Subcutaneous abdominal adipose tissue (tissue), 5 donors: ENCODE measurements at regions not wholly inside any gene's neighbourhood (a gene's known extent, or its start where the extent isn't known, plus 50 kb on each side); places are given as distances from the start of the nearest gene placed in this dataset.
"Not testable (repeated sequence)": the region's sequence is repeated elsewhere in the genome, so short reads cannot be mapped to it uniquely, and the experiment has no call there.

Source experiments
- H3K27ac ChIP-seq: one replicate; pipeline ENCODE4 v1.7.0; 2013; ENCODE audit warnings: low read depth, mild to moderate bottlenecking, inconsistent platforms, low read length, moderate library complexity
- H3K27me3 ChIP-seq, 5 donors: one replicate each; pipeline ENCODE4 v1.7.0; 2013; ENCODE audit warnings: low read length in 5 of 5, inconsistent platforms in 1 of 5; ENCODE audit not compliant: control insufficient read depth in 5 of 5, insufficient read depth in 4 of 5
- H3K36me3 ChIP-seq, 5 donors: one replicate each; pipeline ENCODE4 v1.7.0; 2013; ENCODE audit warnings: low read length in 5 of 5; ENCODE audit not compliant: control insufficient read depth in 5 of 5, insufficient read depth in 5 of 5
- H3K4me1 ChIP-seq, 5 donors: one replicate each; pipeline ENCODE4 v1.7.0; 2013; ENCODE audit warnings: low read length in 5 of 5, mild to moderate bottlenecking in 3 of 5, moderate library complexity in 1 of 5; ENCODE audit not compliant: control insufficient read depth in 5 of 5, insufficient read depth in 5 of 5
- H3K4me3 ChIP-seq, 5 donors: one replicate each; pipeline ENCODE4 v1.7.0; 2013; ENCODE audit warnings: low read length in 5 of 5, low read depth in 1 of 5
- H3K9ac ChIP-seq, 5 donors: one replicate each; pipeline ENCODE4 v1.7.0; 2013; ENCODE audit warnings: low read length in 5 of 5, mild to moderate bottlenecking in 4 of 5, moderate library complexity in 3 of 5
- H3K9me3 ChIP-seq, 5 donors: one replicate each; pipeline ENCODE4 v1.7.0; 2013; ENCODE audit warnings: low read length in 5 of 5; ENCODE audit not compliant: control insufficient read depth in 5 of 5
- donor health status: healthy.
- donor health status: healthy.
- donor health status: healthy.
- donor health status: healthy.
- donor health status: healthy.

DNA sequence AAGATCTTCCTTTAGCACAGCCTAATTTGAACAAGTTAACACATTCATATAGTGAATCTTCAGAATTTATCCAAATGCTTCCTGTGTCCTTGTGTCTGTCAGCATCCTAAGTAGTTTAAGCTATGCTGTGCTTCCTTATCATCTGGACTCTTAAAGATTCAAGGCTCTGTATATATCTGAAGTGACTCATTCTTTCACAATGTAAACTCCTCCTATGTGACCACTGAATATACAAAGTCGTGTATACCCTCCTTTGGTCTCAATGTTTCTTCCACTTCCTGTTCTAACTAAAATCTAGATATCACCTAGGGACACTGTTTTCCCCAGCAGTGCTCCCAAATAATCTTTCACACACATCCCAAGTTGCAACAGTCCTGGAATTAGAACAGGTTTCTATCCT, 935.7 kb upstream of the NUDT12 start:
- Histone ChIP-seq H3K9ac (no peak overlapping the region), H3K4me3 (no peak overlapping the region), H3K4me1 (no peaks in the 10 kb centered on the region), H3K36me3 (no peaks in the 10 kb centered on the region), H3K9me3 (no peaks in the 10 kb centered on the region), H3K27ac (no peak overlapping the region), H3K27me3 (no peaks in the 10 kb centered on the region)

GRCh38 chr5:104494083-104494482, 931.5 kb upstream of the NUDT12 start:
- Histone ChIP-seq H3K4me3 (no peak overlapping the region), H3K27me3 (no peaks in the 10 kb centered on the region), H3K9me3 (no peaks in the 10 kb centered on the region), H3K4me1 (no peaks in the 10 kb centered on the region), H3K9ac (no peak overlapping the region), H3K27ac (no peak overlapping the region), H3K36me3 (no peaks in the 10 kb centered on the region)

GRCh38 chr5:104472811-104473210, 910.2 kb upstream of the NUDT12 start:
- Histone ChIP-seq H3K9ac (no peak overlapping the region), H3K36me3 (no peaks in the 10 kb centered on the region), H3K27ac (no peak overlapping the region), H3K9me3 (peaks cover 2 to 18% (median 13%) of the 10 kb centered on the region in 5 donors), H3K4me3 (no peak overlapping the region), H3K27me3 (no peaks in the 10 kb centered on the region), H3K4me1 (no peaks in the 10 kb centered on the region)

DNA sequence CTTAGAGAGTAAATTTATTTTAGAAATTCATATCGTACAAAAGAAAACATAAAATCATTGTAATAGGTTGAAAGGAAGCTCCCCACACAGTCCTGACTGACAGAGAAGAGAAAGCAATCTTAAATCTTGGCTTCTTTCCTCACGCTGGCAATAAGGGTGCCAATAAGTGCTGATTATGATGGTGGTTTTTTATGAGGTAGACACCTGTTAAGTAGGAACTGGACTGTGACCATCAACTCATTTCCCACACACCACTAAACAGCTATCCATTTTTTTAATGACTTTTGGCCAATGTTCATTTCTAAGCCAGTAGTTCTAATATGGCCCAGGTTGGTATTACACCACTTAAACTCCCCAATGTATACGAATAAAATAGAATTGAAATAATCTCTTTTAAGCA, 893.5 kb upstream of the NUDT12 start:
- no peak overlapping the region for H3K27ac ChIP-seq
- no peak overlapping the region for H3K4me3 ChIP-seq
- no peaks in the 10 kb centered on the region for H3K27me3 ChIP-seq
- peaks cover 0 to 4% (median 0%) of the 10 kb centered on the region in 5 donors for H3K9me3 ChIP-seq
- H3K4me1 ChIP-seq, result no peaks in the 10 kb centered on the region
- H3K9ac ChIP-seq, result no peak overlapping the region
- no peaks in the 10 kb centered on the region for H3K36me3 ChIP-seq

GRCh38 chr5:104452550-104452949, 890.0 kb upstream of the NUDT12 start:
- no peak overlapping the region for H3K4me3 ChIP-seq
- H3K27ac ChIP-seq, result no peak overlapping the region
- H3K27me3 ChIP-seq, result no peaks in the 10 kb centered on the region
- H3K9me3 ChIP-seq, result no peaks in the 10 kb centered on the region
- no peaks in the 10 kb centered on the region for H3K36me3 ChIP-seq
- no peaks in the 10 kb centered on the region for H3K4me1 ChIP-seq
- H3K9ac ChIP-seq, result no peak overlapping the region

DNA sequence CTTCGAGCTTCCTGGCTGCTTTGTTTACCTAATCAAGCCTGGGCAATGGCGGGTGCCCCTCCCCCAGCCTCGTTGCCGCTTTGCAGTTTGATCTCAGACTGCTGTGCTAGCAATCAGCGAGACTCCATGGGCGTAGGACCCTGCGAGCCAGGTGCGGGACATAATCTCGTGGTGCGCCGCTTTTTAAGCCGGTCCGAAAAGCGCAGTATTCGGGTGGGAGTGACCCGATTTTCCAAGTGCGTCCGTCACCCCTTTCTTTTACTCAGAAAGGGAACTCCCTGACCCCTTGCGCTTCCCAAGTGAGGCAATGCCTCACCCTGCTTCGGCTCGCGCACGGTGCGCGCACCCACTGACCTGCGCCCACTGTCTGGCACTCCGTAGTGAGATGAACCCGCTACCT, 889.3 kb upstream of the NUDT12 start:
- H3K4me1 ChIP-seq, H3K27me3 ChIP-seq, H3K9ac ChIP-seq, H3K4me3 ChIP-seq, H3K36me3 ChIP-seq, H3K9me3 ChIP-seq, H3K27ac ChIP-seq: not testable (repeated sequence)

DNA sequence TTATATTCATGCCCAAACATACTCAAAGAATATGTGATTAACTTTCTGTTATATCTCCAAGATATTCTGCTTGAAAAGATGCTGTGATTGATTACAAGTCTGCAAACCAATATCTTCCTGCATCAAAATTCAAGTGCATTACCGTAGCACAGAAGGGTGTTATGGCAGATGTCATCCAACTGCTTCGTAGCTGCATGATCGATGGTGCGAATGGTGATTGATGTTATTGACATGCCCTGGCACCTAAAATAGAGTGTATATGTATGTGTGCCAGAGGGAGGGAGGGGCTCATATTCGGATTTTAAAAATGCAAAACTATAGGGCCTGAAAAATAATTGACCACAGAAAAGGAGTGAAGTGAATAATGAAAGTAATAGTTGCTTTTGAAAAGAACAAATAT, 882.1 kb upstream of the NUDT12 start:
- Histone ChIP-seq H3K36me3 (no peaks in the 10 kb centered on the region), H3K9ac (no peak overlapping the region), H3K27me3 (no peaks in the 10 kb centered on the region), H3K4me1 (no peaks in the 10 kb centered on the region), H3K4me3 (no peak overlapping the region), H3K27ac (no peak overlapping the region), H3K9me3 (no peaks in the 10 kb centered on the region)

DNA sequence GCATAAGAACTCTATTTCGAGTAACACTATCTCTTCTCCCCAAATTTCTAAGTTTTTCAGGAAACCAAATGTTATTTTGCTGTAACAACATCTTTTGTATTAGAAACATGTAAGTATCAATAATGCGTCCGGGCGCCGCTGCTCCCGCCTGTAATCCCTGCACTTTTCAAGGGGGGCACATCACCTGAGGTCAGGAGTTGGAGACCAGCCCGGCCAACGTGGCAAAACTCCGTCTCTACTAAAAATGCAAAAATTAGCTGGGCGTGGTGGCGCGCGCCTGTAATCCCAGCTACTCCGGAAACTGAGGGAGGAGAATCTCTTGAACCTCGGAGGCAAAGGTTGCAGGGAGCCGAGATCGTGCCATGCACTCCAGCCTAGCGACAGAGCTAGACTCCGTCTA, 881.1 kb upstream of the NUDT12 start:
- Histone ChIP-seq H3K27me3 (no peaks in the 10 kb centered on the region), H3K4me1 (no peaks in the 10 kb centered on the region), H3K9ac (no peak overlapping the region), H3K27ac (no peak overlapping the region), H3K36me3 (no peaks in the 10 kb centered on the region), H3K9me3 (no peaks in the 10 kb centered on the region), H3K4me3 (no peak overlapping the region)

GRCh38 chr5:104431981-104432380, 869.4 kb upstream of the NUDT12 start:
- Histone ChIP-seq H3K9ac (no peak overlapping the region), H3K4me1 (no peaks in the 10 kb centered on the region), H3K4me3 (no peak overlapping the region), H3K9me3 (no peaks in the 10 kb centered on the region), H3K27ac (no peak overlapping the region), H3K36me3 (no peaks in the 10 kb centered on the region), H3K27me3 (no peaks in the 10 kb centered on the region)

DNA sequence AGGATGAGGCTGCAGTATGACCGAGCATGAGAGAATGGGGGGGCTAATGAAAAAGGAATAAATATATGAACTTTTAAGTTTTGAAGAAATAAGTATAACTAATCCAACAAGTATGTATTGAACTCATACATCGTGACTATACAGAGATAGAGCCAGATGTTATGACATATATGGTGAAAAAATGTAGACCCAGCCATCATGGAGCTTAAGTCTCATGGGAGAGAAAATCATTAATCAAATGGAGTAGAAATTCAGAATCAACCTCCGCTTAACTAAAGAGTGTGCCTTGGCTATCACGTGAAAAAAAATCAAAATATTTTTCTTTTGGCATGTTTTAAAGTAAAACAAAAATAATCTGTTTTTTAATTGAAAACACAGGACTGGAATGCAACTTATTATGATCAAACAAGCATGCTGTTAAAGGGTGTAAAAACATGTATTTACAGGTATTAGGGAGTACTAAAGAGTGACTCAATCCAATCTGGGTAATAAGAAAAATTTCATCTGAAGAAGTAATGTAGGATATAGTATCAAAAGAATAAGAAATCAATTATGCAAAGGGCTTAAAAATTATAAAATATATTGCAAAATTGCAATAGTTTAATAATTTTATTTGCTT, 868.5 kb upstream of the NUDT12 start:
- Histone ChIP-seq H3K36me3 (no peaks in the 10 kb centered on the region), H3K27ac (no peak overlapping the region), H3K4me3 (no peak overlapping the region), H3K27me3 (no peaks in the 10 kb centered on the region), H3K9ac (no peak overlapping the region), H3K9me3 (no peaks in the 10 kb centered on the region), H3K4me1 (no peaks in the 10 kb centered on the region)

- Histone ChIP-seq H3K4me1 (no peaks in the 10 kb centered on the region), H3K27me3 (no peaks in the 10 kb centered on the region), H3K36me3 (no peaks in the 10 kb centered on the region), H3K27ac (no peak overlapping the region), H3K4me3 (no peak overlapping the region), H3K9ac (no peak overlapping the region), H3K9me3 (no peaks in the 10 kb centered on the region)
These were observed 867.3 kb upstream of the NUDT12 start for GRCh38 chr5:104429911-104430310.
